Kidney (tissue), 13 donors: ENCODE measurements at regions not wholly inside any gene's neighbourhood (a gene's known extent, or its start where the extent isn't known, plus 50 kb on each side); places are given as distances from the start of the nearest gene placed in this dataset.

Experiments used
- DNase-seq, 5 donors: peaks; one replicate each; pipeline ENCODE4 v3.0.0-alpha.2; 2013 to 2020
- FAIRE-seq: peaks from 2 replicates; lab custom pipeline; 2012; peaks lifted over from hg19 to GRCh38; lab: Jason Lieb, UNC
- H3K27ac ChIP-seq, 2 donors: one replicate each; pipeline ENCODE4 v1.7.0; 2013; ENCODE audit warnings: low read depth in 2 of 2, low read length in 2 of 2, inconsistent platforms in 1 of 2
- H3K27me3 ChIP-seq: one replicate; pipeline ENCODE4 v1.7.1; 2013; ENCODE audit warnings: low read length, inconsistent platforms; ENCODE audit not compliant: control insufficient read depth, insufficient read depth
- H3K36me3 ChIP-seq, 3 donors: one replicate each; pipeline versions ENCODE4 v1.7.0 to v1.7.1; 2013; ENCODE audit warnings: low read length in 3 of 3, control low read depth in 1 of 3, inconsistent platforms in 1 of 3; ENCODE audit not compliant: insufficient read depth in 3 of 3, control insufficient read depth in 2 of 3
- H3K4me1 ChIP-seq, 3 donors: one replicate each; pipeline versions ENCODE4 v1.7.0 to v1.7.1; 2013; ENCODE audit warnings: low read length in 3 of 3, inconsistent platforms in 1 of 3, low read depth in 1 of 3; ENCODE audit not compliant: control insufficient read depth in 2 of 3, insufficient read depth in 2 of 3
- H3K4me3 ChIP-seq, 3 donors: one replicate each; pipeline versions ENCODE4 v1.7.0 to v1.8.1; 2013; ENCODE audit warnings: low read length in 3 of 3, control low read depth in 1 of 3, inconsistent platforms in 1 of 3
- H3K9ac ChIP-seq, 3 donors: one replicate each; pipeline versions ENCODE4 v1.7.0 to v1.7.1; 2013; ENCODE audit warnings: low read length in 3 of 3, control low read depth in 1 of 3, inconsistent platforms in 1 of 3
- H3K9me3 ChIP-seq, 3 donors: one replicate each; pipeline versions ENCODE4 v1.7.0 to v1.7.1; 2013; ENCODE audit warnings: low read length in 3 of 3, control low read depth in 1 of 3, inconsistent platforms in 1 of 3; ENCODE audit not compliant: control insufficient read depth in 2 of 3, insufficient read depth in 1 of 3
- CTCF ChIP-seq: IDR thresholded peaks from 3 replicates; pipeline ENCODE4 v1.5.1; 2012; ENCODE audit warnings: mild to moderate bottlenecking, moderate library complexity, borderline replicate concordance; ENCODE audit not compliant: insufficient read depth; ENCODE audit errors: extremely low read depth
- intact Hi-C: fragments of 100-400 bp; cut with DNase I; formaldehyde crosslinking; loops from one replicate; pipeline ENCODE4 v1.11.1; 2022
- donor health status: control.
- donor health status: control.
- donor health status: control.
- donor health status: control.
- donor health status: control.
- donor health status: DM: yes; HTN: yes; CAD: no.
- donor health status: Normal renal cell carcinoma (clear cell type).

DNA sequence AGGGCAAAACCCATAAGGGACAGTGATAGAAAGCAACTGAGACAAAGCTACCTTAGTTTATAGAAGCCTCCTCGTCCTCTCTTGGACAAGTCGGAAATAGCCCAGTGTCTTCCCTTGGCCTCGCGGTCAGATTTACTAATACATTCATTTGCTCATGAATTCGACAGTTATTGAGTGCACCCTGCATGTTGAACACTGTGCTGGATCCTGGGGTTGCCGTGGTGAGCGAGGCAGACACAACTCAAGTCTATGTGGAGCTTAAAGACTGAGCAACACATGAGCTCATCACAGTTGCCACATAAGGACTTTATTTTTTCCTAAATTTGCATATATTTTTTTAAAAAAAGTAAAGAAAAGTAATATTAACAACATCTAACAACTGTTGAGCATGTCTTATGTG is 411.1 kb upstream of the ITGA1 start:
- H3K9ac ChIP-seq = no peak overlapping the region
- intact Hi-C loops = no loop called here
- no peak overlapping the region for H3K27ac ChIP-seq
- no peaks in the 10 kb centered on the region for H3K27me3 ChIP-seq
- no peak for TF ChIP-seq CTCF
- H3K36me3 ChIP-seq = no peaks in the 10 kb centered on the region
- FAIRE-seq (no peak), DNase-seq (no peak)
- H3K9me3 ChIP-seq = no peaks in the 10 kb centered on the region
- H3K4me3 ChIP-seq = no peak overlapping the region
- no peaks in the 10 kb centered on the region for H3K4me1 ChIP-seq

GRCh38 chr5:52378237-52378636 is 409.5 kb upstream of the ITGA1 start:
- no peak for FAIRE-seq

DNA sequence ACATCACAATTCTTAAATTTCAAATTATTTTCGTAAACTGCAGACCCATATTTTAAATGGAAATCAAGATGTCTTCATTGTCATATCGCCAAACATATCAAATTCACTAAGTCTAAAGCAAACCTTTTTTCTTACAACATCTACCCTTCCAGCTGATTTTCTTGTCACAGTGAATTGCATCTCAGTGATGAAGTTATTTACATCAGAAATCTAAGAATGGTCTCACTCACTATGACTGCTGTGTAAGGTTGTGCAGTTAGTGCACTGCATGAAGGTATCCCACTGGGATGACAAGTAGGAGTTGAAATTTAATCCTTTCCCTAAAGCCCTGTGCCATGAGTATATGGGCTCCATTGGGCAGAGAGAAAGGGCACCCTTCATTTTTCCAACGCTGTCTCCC is 399.4 kb upstream of the ITGA1 start:
- H3K4me3 ChIP-seq = no peak overlapping the region
- H3K9ac ChIP-seq = no peak overlapping the region
- H3K27ac ChIP-seq = no peak overlapping the region
- no peak for TF ChIP-seq CTCF
- DNase-seq (no peak), FAIRE-seq (no peak)
- intact Hi-C loops = no loop called here
- no peaks in the 10 kb centered on the region for H3K27me3 ChIP-seq
- no peaks in the 10 kb centered on the region for H3K9me3 ChIP-seq
- H3K36me3 ChIP-seq = no peaks in the 10 kb centered on the region
- H3K4me1 ChIP-seq = no peaks in the 10 kb centered on the region

More at GRCh38 chr5:52378237-52378636, 409.5 kb upstream of the ITGA1 start:
- Histone ChIP-seq H3K9me3 (no peaks in the 10 kb centered on the region), H3K9ac (no peak overlapping the region), H3K4me3 (no peak overlapping the region), H3K36me3 (no peaks in the 10 kb centered on the region), H3K27me3 (no peaks in the 10 kb centered on the region), H3K27ac (no peak overlapping the region), H3K4me1 (no peaks in the 10 kb centered on the region)
- TF ChIP-seq CTCF = no peak
- intact Hi-C loops = no loop called here
- no peak for DNase-seq

- DNase-seq (no peak), FAIRE-seq (no peak)
- Histone ChIP-seq H3K9me3 (no peaks in the 10 kb centered on the region), H3K27me3 (no peaks in the 10 kb centered on the region), H3K9ac (no peak overlapping the region), H3K36me3 (no peaks in the 10 kb centered on the region), H3K4me1 (no peaks in the 10 kb centered on the region), H3K4me3 (no peak overlapping the region), H3K27ac (no peak overlapping the region)
- intact Hi-C loops = no loop called here
- TF ChIP-seq CTCF = no peak
Measured at GRCh38 chr5:52392321-52392720, 395.4 kb upstream of the ITGA1 start.
